ENCODE measurements at regions not wholly inside any gene's neighbourhood (a gene's known extent, or its start where the extent isn't known, plus 50 kb on each side); places are given as distances from the start of the nearest gene placed in this dataset.

- no peak for DNase-seq
Observed at GRCh38 chr13:99819967-99820366, 151.6 kb downstream of the ZIC5 start.

- no peak for DNase-seq
Observed at GRCh38 chr13:99816321-99816720, 155.2 kb downstream of the ZIC5 start.

- no peak for DNase-seq
Observed at GRCh38 chr13:99813336-99814095, 158.1 kb downstream of the ZIC5 start.

GRCh38 chr13:99812625-99813024 is 158.9 kb downstream of the ZIC5 start:
- no peak for DNase-seq

GRCh38 chr13:99811067-99811700 is 160.4 kb downstream of the ZIC5 start:
- no peak for DNase-seq

GRCh38 chr13:99809926-99810325 is 161.6 kb downstream of the ZIC5 start:
- DNase-seq = no peak

GRCh38 chr13:99809496-99809895 is 162.1 kb downstream of the ZIC5 start:
- DNase-seq = no peak

- DNase-seq = no peak
Observed at GRCh38 chr13:99808786-99809185, 162.8 kb downstream of the ZIC5 start.

GRCh38 chr13:99806671-99807070 is 164.9 kb downstream of the ZIC5 start:
- no peak for DNase-seq

GRCh38 chr13:99805361-99805760 is 166.2 kb downstream of the ZIC5 start:
- DNase-seq = no peak

GRCh38 chr13:99803141-99803540 is 168.4 kb downstream of the ZIC5 start:
- no peak for DNase-seq

- no peak for DNase-seq
Observed at GRCh38 chr13:99802416-99802815, 169.2 kb downstream of the ZIC5 start.

GRCh38 chr13:99800951-99801350 is 170.6 kb downstream of the ZIC5 start:
- DNase-seq = no peak

GRCh38 chr13:99800011-99800410 is 171.6 kb downstream of the ZIC5 start:
- no peak for DNase-seq

- no peak for DNase-seq
Observed at GRCh38 chr13:99798756-99799155, 172.8 kb downstream of the ZIC5 start.

- DNase-seq = no peak
Observed at GRCh38 chr13:99797691-99798090, 173.9 kb downstream of the ZIC5 start.

GRCh38 chr13:99796175-99796819 is 175.3 kb downstream of the ZIC5 start:
- DNase-seq = no peak

GRCh38 chr13:99792079-99792921 is 179.3 kb downstream of the ZIC5 start:
- no peak for DNase-seq

GRCh38 chr13:99782669-99783068 is 188.9 kb downstream of the ZIC5 start:
- no peak for DNase-seq

- DNase-seq = no peak
Observed at GRCh38 chr13:99778500-99778899, 193.1 kb downstream of the ZIC5 start.

- DNase-seq = no peak
Observed at GRCh38 chr13:99777873-99778272, 193.7 kb downstream of the ZIC5 start.

- no peak for DNase-seq
Observed at GRCh38 chr13:99774644-99775043, 196.9 kb downstream of the ZIC5 start.

GRCh38 chr13:99768986-99769385 is 202.6 kb downstream of the ZIC5 start:
- no peak for DNase-seq
